HG03378 (cell line): ENCODE measurements at regions not wholly inside any gene's neighbourhood (a gene's known extent, or its start where the extent isn't known, plus 50 kb on each side); places are given as distances from the start of the nearest gene placed in this dataset.

Source experiments
- ATAC-seq: cut with Tn5 transposase; IDR thresholded peaks from one replicate; pipeline ENCODE4 v1.9.1; 2021; ENCODE audit warnings: mild to moderate bottlenecking, moderate library complexity; ENCODE audit not compliant: unreplicated experiment

DNA sequence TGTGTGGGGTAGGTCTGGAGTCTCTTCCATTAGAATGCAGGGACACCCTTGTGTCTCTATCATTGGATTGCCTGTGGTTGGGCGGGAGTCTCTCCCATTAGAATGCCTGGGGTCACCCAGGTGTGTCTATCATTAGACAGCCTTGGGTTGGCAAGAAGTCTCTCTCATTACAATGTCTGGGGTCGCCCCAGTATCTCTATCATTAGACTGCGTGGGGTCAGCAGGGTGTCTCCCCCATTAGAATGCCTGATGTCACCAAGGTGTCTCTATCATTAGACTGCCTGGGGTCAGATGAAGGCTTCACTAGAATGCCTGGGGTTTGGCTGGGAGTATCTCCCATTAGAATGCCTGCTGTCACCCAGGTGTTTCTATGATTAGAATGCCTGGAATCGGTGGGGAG, 1539.0 kb downstream of the UQCRFS1 start:
- ATAC-seq = no peak

DNA sequence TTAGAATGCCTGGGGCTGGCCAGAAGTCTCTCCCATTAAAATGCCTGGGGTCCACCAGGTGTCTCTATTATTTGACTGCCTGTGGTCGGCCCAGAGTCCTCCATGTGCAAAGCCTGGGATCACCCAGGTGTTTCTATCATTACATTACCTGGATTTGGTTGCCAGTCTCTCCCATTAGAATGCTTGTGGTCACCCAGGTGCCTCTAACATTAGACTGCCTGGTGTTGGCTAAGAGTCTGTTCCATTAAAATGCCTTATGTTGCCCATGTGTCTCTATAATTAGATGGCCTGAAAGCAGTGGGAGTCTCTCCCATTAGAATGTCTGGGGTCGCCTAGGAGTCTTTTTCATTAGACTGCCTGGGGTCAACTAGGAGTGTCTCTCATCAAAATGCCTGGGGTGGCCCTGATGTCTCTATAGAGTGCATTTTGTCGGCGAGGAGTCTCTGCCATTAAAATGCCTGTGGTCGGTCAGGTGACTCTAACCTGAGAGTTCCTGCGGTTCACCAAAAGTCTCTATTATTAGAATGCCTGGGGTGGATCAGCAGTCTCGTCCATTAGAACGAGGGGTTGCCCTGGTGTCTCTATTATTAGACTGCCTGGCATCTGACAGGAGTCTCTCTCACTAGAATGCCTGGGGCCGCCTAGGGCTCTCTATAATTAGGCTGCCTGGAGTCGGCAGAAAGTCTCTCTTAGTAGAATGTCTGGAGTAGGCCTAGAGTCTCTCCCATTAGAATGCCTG, 1540.5 kb downstream of the UQCRFS1 start:
- ATAC-seq = no peak

DNA sequence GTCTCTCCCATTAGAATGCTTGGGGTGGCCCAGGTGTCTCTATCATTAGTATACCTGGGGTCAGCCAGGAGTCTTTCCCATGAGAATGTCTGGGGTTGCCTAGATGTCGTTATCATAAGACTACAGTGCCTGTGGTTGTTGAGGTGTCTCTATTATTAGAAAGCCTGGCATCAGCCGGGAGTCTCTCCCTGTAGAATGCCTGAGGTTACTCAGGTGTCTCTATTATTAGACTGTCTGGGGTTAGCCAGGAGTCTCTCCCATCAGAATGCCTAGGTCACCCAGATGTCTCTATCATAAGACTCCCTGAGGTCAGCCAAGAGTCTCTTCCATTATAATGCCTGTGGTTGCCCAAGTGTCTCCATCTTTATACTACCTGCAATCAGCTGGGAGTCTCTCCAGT, 1541.1 kb downstream of the UQCRFS1 start:
- no peak for ATAC-seq

DNA sequence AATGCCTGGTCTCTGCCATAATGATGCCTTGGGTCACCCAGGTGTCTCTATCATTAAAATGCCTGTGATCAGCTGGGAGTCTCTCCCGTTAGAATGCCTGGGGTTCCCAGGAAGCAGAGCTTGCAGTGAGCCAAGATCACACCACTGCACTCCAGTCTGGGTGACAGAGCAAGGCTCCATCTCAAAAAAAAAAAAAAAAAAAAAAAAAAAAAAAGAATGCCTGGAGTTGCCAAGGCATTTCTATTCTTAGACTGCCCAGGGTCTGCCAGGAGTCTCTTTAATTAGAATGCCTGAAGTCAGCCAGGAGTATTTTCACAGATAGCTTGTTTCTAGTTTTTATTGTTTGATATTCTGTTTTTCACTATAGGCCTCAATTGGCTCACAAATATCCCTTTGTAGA, 1552.5 kb downstream of the UQCRFS1 start:
- ATAC-seq = no peak

DNA sequence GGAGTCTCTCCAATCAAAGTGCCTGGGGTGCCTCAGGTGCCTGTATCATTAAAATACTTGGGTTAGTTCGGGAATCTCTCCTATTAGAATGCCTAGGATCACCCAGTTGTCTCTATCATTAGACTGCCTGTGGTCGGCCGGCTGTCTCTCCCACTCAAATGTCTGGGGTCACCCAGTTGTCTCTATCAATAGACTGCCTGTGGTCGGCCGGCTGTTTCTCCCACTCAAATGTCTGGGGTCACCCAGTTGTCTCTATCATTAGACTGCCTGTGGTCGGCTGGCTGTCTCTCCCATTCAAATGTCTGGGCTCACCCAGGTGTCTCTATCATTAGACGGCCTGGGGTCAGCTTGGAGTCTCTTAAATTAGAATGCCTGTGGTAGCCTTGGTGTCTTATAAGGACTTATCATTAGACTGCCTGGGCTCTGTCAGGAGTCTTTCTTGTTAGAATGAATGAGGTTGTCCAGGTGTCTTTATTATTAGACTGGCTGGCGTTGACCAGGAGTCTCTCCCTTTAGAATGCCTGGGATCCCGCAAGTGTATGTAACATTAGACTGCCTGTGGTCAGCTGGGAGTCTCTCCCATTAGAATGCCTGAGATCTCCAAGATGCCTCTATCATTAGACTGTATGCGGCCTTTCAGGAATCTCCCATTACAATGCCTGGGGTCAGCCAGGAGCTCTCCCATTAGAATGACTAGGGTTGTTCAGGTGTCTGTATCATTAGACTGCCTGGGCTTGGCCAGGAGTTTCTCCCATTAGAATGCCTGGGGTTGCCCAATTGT, 1555.5 kb downstream of the UQCRFS1 start:
- no peak for ATAC-seq

DNA sequence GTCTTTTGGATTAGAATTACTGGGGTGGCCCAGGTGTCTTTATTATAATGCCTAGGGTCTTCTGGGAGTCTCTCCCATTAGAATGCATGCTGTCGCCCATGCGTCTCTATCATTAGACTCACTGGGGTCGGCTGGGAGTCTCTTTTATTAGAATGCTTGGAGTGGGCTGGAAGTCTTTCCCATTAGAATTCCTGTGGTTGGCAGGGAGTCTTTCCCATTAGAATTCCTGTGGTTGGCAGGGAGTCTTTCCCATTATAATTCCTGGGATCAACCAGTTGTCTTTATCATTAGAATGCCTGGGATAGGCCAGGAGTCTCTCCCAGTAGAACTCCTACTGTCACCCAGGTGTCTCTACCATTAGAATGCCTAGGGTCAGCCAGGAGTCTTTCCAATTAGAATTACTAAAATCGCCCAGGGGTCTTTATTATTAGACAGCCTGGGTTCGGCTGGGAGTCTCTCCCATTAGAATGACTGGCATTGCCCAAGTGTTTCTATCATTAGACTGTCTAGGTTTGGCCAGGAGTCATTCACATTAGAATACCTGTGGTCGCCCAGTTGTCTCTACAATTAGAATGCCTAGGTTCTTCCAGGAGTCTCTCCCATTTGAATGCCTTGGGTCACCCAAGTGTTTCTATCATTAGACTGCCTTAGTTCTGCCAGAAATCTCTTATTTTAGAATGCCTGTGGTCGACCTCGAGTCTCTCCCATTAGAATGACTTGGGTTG, 1558.5 kb downstream of the UQCRFS1 start:
- no peak for ATAC-seq

DNA sequence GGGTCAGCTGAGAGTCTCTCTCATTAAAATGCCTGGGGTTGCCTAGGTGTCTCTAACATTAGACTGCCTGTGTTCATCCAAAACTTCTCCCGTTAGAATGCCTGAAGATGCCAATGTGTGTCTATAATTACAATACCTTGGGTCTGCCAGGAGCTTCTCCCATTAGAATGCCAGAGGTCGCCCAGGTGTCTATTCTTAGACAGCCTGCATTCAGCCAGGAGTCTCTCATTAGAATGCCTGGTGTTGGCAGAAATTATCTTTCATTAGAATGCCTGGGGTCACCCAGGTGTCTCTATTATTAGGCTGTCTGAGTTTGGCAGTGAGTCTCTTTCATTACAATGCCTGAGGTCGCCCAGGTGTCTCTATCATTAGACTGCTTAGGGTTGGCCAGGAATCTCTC, 1560.2 kb downstream of the UQCRFS1 start:
- no peak for ATAC-seq

DNA sequence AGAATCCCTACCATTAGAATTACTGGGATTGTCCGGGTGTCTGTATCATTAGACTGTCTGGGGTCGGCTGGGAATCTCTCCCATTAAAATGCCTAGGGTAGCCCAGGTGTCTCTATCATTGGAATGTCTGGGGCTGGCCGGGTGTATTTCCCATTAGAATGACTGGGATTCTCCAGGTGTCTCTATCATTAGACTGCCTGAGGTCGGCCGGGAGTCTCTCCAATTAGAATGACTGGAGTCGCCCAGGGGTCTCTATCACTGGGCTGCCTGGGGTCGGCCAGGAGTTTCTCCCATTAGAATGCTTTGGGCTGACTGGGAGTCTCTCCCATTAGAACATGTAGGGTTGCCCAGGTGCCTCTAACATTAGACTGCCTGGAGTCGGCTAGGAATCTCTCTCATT, 1560.7 kb downstream of the UQCRFS1 start:
- ATAC-seq = no peak

DNA sequence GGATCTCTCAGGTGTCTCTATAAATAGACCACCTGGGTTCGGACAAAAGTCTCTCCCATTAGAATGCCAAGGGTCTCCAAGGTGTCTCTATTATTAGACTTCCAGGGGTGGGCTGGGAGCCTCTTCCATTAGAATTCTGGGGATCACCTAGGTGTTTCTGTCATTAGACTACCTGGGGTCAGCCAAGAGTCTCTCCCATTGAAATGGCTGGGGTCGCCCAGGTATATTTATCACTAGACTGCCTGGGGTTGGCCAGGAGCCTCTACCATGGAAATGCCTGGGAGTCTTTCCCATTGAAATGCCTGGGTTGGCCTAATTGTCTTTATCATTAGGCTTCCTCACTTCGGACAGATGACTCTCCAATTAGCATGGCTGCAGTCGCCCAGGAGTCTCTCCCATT, 1565.5 kb downstream of the UQCRFS1 start:
- no peak for ATAC-seq

DNA sequence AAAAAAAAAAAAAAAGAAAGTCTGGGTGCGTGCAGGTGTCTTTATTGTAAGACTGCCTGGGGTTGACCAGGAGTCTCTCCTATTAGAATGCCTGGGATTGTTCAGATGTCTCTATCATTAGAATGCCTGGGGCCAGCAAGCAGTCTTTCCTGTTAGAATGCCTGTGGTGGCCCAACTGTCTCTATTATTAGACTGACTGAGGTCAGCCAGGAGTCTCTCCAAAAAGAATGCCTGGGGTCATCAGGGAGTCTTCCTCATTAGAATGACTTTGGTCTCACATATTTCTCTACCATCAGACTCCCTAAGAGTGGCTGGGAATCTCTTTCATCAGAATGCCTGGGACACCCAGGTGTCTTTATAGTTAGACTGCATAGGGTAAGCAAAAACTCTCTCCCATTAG, 1577.5 kb downstream of the UQCRFS1 start:
- ATAC-seq = no peak

DNA sequence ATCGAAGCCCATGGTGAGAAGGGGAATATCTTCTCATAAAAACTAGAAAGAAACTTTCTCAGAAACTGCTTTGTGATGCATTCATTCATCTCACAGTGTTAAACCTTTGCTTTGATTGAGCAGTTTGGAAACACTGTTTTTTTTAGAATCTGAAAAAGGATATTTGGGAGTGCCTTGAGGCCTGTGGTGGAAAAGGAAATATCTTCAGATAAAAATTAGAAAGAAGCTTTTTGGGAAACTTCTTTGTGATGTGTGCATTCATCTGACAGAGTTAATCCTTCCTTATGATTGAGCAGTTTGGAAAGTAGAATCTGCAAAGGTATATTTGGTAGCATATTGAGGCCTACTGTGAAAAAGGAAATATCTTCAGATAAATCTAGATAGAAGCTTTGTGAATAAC, 1594.9 kb downstream of the UQCRFS1 start:
- no peak for ATAC-seq

DNA sequence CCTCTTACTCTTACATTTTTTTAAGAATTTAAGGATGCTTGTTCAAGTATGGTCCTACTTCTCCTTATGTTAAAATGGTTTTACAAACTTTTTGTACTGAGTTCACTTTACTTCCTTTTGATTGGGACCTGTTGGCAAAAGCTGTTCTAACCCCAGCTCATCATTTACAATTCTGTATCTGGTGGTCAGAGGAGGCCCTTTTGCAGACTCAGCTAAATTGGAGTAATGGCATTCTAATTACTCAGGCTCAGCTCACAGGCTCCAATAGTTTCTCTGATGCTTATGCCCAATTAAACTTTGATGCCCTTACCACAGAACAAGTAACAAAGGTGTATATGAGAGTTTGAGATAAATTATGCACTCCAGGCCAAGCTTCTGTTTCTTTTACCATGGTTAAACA, 1632.0 kb downstream of the UQCRFS1 start:
- ATAC-seq = no peak
